A673 (cell line): ENCODE measurements at regions not wholly inside any gene's neighbourhood (a gene's known extent, or its start where the extent isn't known, plus 50 kb on each side); places are given as distances from the start of the nearest gene placed in this dataset.

ENCODE experiments used
- EZH2 ChIP-seq: fragments of 200-600 bp; sonication (generic); IDR thresholded peaks from 2 replicates; pipeline ENCODE4 v1.6.1; 2017; ENCODE audit warnings: borderline replicate concordance, low read depth, mild to moderate bottlenecking, mixed read lengths, antibody characterized with exemption, low read length; ENCODE audit not compliant: poor library complexity, severe bottlenecking
- TF ChIP-seq, protein P1 (sequence below): fragments of 300-800, 200-600 bp; sonication (generic); conservative IDR thresholded peaks from 2 replicates; pipeline ENCODE4 v1.5.1; 2017; ENCODE audit warnings: low read depth, mild to moderate bottlenecking, antibody characterized with exemption, low read length, moderate library complexity, mixed read lengths

DNA sequence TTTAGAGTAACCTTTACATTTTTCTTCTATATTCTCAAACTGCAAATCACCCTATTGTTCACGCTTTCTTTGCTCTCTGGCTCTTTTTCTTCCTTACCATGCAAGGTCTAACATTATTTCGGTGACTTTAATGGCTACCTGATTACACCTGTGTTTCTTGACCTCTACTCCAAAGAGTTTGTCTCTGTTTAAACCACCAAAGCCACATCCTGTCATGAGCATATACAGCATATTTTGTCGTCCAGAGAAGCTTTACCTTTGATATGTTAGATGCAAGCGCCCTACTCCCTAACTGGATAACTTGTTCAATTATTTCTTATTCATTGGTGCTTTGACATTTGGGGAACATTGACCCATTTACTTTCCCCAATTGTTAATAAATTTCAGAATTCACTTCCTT is 565.1 kb upstream of the GCFC2 start:
- TF ChIP-seq, protein P1, sequence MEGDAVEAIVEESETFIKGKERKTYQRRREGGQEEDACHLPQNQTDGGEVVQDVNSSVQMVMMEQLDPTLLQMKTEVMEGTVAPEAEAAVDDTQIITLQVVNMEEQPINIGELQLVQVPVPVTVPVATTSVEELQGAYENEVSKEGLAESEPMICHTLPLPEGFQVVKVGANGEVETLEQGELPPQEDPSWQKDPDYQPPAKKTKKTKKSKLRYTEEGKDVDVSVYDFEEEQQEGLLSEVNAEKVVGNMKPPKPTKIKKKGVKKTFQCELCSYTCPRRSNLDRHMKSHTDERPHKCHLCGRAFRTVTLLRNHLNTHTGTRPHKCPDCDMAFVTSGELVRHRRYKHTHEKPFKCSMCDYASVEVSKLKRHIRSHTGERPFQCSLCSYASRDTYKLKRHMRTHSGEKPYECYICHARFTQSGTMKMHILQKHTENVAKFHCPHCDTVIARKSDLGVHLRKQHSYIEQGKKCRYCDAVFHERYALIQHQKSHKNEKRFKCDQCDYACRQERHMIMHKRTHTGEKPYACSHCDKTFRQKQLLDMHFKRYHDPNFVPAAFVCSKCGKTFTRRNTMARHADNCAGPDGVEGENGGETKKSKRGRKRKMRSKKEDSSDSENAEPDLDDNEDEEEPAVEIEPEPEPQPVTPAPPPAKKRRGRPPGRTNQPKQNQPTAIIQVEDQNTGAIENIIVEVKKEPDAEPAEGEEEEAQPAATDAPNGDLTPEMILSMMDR: no peak
- no peak for TF ChIP-seq EZH2
